OCI-LY7 (cell line): ENCODE measurements at regions not wholly inside any gene's neighbourhood (a gene's known extent, or its start where the extent isn't known, plus 50 kb on each side); places are given as distances from the start of the nearest gene placed in this dataset.

Source experiments
- BruUV-seq: library from RNA; stranded (reverse); fragments of 400-500 nt; replicated peaks from 2 replicates; lab custom pipeline; 2021; lab: Mats Ljungman, UMichigan
- CTCF ChIA-PET: fragments of 300-600 bp; sonication (Branson Sonifier 250); formaldehyde crosslinking; loops from one replicate; lab custom pipeline; 2022; ENCODE audit warnings: antibody characterized with exemption; ENCODE audit not compliant: unreplicated experiment; lab: Charles Lee
- POLR2A ChIA-PET: fragments of 300-600 bp; sonication (Branson Sonifier 250); formaldehyde crosslinking; loops from one replicate; lab custom pipeline; 2022; ENCODE audit warnings: antibody characterized with exemption; lab: Charles Lee
- DNase-seq: peaks from one replicate; pipeline ENCODE4 v3.0.0-alpha.2; 2015; ENCODE audit warnings: low spot score
- H2AFZ ChIP-seq: fragments of 200-600 bp; sonication (generic), shearing (Covaris generic); 2 replicates; pipeline ENCODE4 v1.6.1; 2014; ENCODE audit warnings: mild to moderate bottlenecking, antibody characterized with exemption, low read length, moderate library complexity
- H3K27ac ChIP-seq: fragments of 200-600 bp; sonication (generic); 2 replicates; pipeline ENCODE4 v1.5.1; 2014; ENCODE audit warnings: mixed run types, low read depth, mild to moderate bottlenecking, moderate library complexity, low read length, inconsistent platforms; ENCODE audit not compliant: poor library complexity, severe bottlenecking
- H3K36me3 ChIP-seq: fragments of 200-600 bp; sonication (generic); 2 replicates; pipeline ENCODE4 v1.6.1; 2014; ENCODE audit warnings: mild to moderate bottlenecking, antibody characterized with exemption, low read length, moderate library complexity, mixed read lengths; ENCODE audit not compliant: insufficient read depth
- H3K4me1 ChIP-seq: fragments of 200-600 bp; sonication (generic); 2 replicates; pipeline ENCODE4 v1.5.1; 2014; ENCODE audit warnings: mild to moderate bottlenecking, low read length; ENCODE audit not compliant: insufficient read depth, poor library complexity, severe bottlenecking
- H3K4me2 ChIP-seq: fragments of 200-600 bp; sonication (generic); 2 replicates; pipeline ENCODE4 v1.6.1; 2014; ENCODE audit warnings: mild to moderate bottlenecking, low read length
- H3K4me3 ChIP-seq: fragments of 200-600 bp; sonication (generic); 2 replicates; pipeline ENCODE4 v1.5.1; 2014; ENCODE audit warnings: mild to moderate bottlenecking, low read depth, low read length; ENCODE audit not compliant: poor library complexity, severe bottlenecking
- H3K79me2 ChIP-seq: fragments of 200-600 bp; sonication (generic); 2 replicates; pipeline ENCODE4 v1.6.1; 2016; ENCODE audit warnings: low read depth, mild to moderate bottlenecking, low read length, moderate library complexity, mixed read lengths; ENCODE audit not compliant: insufficient read depth
- H3K9me2 ChIP-seq: fragments of 200-600 bp; sonication (generic); 2 replicates; pipeline ENCODE4 v1.6.1; 2016; ENCODE audit warnings: mild to moderate bottlenecking, low read length, mixed read lengths; ENCODE audit not compliant: insufficient read depth
- H3K9me3 ChIP-seq: fragments of 200-600 bp; sonication (generic); 2 replicates; pipeline ENCODE4 v1.6.1; 2014; ENCODE audit warnings: mild to moderate bottlenecking, mixed run types, low read length, mixed read lengths
- H4K20me1 ChIP-seq: fragments of 200-600 bp; sonication (generic); 2 replicates; pipeline ENCODE4 v1.6.1; 2014; ENCODE audit warnings: mild to moderate bottlenecking, antibody characterized with exemption, low read length, moderate library complexity, mixed read lengths; ENCODE audit not compliant: insufficient read depth
- CTCF ChIP-seq: fragments of 200-600 bp; sonication (generic); conservative IDR thresholded peaks from 2 replicates; pipeline ENCODE4 v1.5.1; 2014; ENCODE audit warnings: mild to moderate bottlenecking, antibody characterized with exemption, low read length, moderate library complexity, mixed read lengths
- EZH2phosphoT487 ChIP-seq: fragments of 200-600 bp; sonication (generic); IDR thresholded peaks from 2 replicates; pipeline ENCODE4 v1.6.1; 2018; ENCODE audit warnings: low read depth, borderline replicate concordance, mild to moderate bottlenecking, mixed run types, antibody characterized with exemption, low read length, moderate library complexity, mixed read lengths
- intact Hi-C: fragments of 100-400 bp; cut with micrococcal nuclease; formaldehyde crosslinking; loops from one replicate; pipeline ENCODE4 v1.10.0; 2022; ENCODE audit not compliant: unreplicated experiment

- TF ChIP-seq CTCF (0 out of 2 replicates have a peak, but pooled peaks have one; percentile 38), EZH2phosphoT487 (no peak)
Measured at GRCh38 chr2:222052934-222053367, 245.8 kb downstream of the PAX3 start.

GRCh38 chr2:222050981-222051380 lies 247.8 kb downstream of the PAX3 start:
- intact Hi-C loops = loop anchor here (10.0 kb wide), 1 partner anchor 564 kb away; no protein-coding TSS in a partner anchor
- CTCF ChIA-PET = no interaction called here

More at GRCh38 chr2:222052934-222053367, 245.8 kb downstream of the PAX3 start:
- H3K36me3 ChIP-seq = no peaks in the 10 kb centered on the region
- ChIA-PET CTCF (no interaction called here), POLR2A (interaction anchor here (0.6 kb wide), 2 partner anchors 9 to 293 kb away, joined by 3 read pairs; no protein-coding TSS in a partner anchor)
- H3K9me3 ChIP-seq = no peaks in the 10 kb centered on the region
- no TSS peak for BruUV-seq
- intact Hi-C loops = loop anchor here (10.0 kb wide), 1 partner anchor 562 kb away; no protein-coding TSS in a partner anchor
- H3K79me2 ChIP-seq = no peaks in the 10 kb centered on the region
- no peak overlapping the region for H2AFZ ChIP-seq
- no peak overlapping the region for H3K27ac ChIP-seq
- H3K9me2 ChIP-seq = no peaks in the 10 kb centered on the region
- H3K4me2 ChIP-seq = no peak overlapping the region
- H3K4me3 ChIP-seq = no peak overlapping the region
- no peaks in the 10 kb centered on the region for H3K4me1 ChIP-seq
- DNase-seq = no peak
- no peaks in the 10 kb centered on the region for H4K20me1 ChIP-seq

GRCh38 chr2:222049946-222050345 lies 248.9 kb downstream of the PAX3 start:
- intact Hi-C loops = loop anchor here (10.0 kb wide), 1 partner anchor 565 kb away; no protein-coding TSS in a partner anchor
- no TSS peak for BruUV-seq
- CTCF ChIA-PET = no interaction called here

More at GRCh38 chr2:222050981-222051380, 247.8 kb downstream of the PAX3 start:
- Histone ChIP-seq H2AFZ (no peak overlapping the region), H3K4me1 (no peaks in the 10 kb centered on the region), H3K4me3 (no peak overlapping the region), H3K36me3 (no peaks in the 10 kb centered on the region), H3K9me3 (no peaks in the 10 kb centered on the region), H4K20me1 (no peaks in the 10 kb centered on the region), H3K4me2 (no peak overlapping the region), H3K79me2 (no peaks in the 10 kb centered on the region), H3K9me2 (no peaks in the 10 kb centered on the region), H3K27ac (no peak overlapping the region)
- no peak for TF ChIP-seq EZH2phosphoT487
- BruUV-seq = no TSS peak
- POLR2A ChIA-PET = interaction anchor here (1.0 kb wide), 1 partner anchor 12 kb away, joined by 3 read pairs; no protein-coding TSS in a partner anchor
- no peak for DNase-seq

More at GRCh38 chr2:222049946-222050345, 248.9 kb downstream of the PAX3 start:
- no peak overlapping the region for H3K27ac ChIP-seq
- no peak overlapping the region for H3K4me2 ChIP-seq
- H3K9me2 ChIP-seq = no peaks in the 10 kb centered on the region
- POLR2A ChIA-PET = no interaction called here
- no peaks in the 10 kb centered on the region for H4K20me1 ChIP-seq
- TF ChIP-seq CTCF (no peak), EZH2phosphoT487 (no peak)
- H2AFZ ChIP-seq = no peak overlapping the region
- no peaks in the 10 kb centered on the region for H3K4me1 ChIP-seq
- DNase-seq = no peak
- no peaks in the 10 kb centered on the region for H3K9me3 ChIP-seq
- no peaks in the 10 kb centered on the region for H3K36me3 ChIP-seq
- H3K4me3 ChIP-seq = no peak overlapping the region
- H3K79me2 ChIP-seq = no peaks in the 10 kb centered on the region
